NCI-H345 (cell line): ENCODE measurements at regions not wholly inside any gene's neighbourhood (a gene's known extent, or its start where the extent isn't known, plus 50 kb on each side); places are given as distances from the start of the nearest gene placed in this dataset.
"Not testable (repeated sequence)": the region's sequence is repeated elsewhere in the genome, so short reads cannot be mapped to it uniquely, and the experiment has no call there.

Experiments
- DNase-seq: peaks from one replicate; lab custom pipeline; 2025; lab: John Stamatoyannopoulos, UW

DNA sequence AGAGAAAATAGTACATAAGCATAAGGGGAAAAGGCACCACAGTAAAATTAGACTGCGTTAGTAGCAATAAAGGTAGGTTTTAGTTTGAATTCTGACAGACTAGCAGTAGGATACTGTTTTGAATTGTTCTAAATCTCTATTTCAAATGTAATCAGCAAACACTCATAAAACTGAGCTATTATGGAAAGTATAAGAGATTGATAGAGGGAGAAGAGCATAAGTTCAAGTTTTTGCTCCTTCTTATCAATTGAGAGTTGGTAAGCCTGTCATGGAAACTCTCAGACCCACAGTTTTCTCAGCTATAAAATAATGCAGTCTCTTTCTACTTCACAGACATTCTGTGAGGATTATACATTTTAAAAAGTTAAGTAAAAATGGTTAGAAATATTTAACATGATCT is 840.2 kb upstream of the CNTN5 start:
- no peak for DNase-seq

DNA sequence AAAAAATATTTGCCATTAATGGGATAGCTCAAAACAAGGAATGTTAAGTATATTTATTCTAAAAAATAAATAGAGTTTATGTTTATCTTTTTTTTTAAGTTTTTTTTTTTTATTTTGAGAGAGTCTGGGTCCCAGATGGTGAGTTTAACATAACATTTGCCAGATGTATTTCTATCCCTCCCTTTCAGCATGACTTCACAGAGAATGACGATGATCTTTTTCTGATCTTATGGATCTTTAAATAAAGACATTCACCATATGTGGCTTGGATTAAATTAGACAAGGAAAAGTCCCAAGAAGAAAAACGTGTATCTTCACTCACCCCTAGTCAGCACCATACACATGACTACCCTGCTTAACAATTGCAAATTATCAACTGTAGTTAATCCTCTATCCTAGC is 839.8 kb upstream of the CNTN5 start:
- DNase-seq: no peak

DNA sequence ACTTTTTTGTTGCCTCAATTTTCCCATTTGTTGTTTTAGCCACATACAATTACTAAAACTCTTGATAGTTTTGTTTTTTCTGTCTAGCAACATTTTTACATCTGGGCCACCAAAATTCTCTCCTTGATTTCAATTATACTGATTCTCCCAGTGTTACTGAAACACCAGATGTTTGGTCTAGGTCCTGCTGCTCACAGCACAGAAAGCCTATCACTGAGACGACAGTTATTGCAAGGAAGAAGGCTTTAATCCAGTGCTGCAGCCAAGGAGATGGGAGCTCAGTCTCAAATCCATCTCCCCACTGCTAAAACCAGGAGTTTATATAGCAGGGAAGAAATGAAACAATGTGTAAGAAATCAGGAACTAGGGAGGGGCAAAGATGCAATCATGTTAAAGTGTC is 837.7 kb upstream of the CNTN5 start:
- DNase-seq: no peak

DNA sequence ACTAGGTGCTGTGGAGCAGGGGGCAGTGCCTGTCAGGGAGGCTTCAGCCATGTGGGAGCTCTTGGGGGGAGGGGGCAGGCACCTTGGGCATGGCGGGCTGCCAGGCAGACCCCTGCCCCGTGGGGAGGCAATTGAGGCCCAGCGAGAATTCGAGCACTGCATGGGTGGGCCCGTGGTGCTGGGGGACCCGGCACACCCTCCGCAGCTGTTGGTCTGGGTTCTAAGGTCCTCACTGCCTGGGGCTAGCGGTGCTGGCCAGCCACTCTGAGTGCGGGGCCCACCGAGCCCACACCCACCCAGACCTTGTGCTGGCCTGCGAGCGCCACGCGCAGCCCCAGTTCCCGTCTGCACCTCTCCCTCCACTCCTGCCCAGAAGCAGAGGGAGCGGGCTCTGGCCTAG is 835.5 kb upstream of the CNTN5 start:
- DNase-seq: no peak

DNA sequence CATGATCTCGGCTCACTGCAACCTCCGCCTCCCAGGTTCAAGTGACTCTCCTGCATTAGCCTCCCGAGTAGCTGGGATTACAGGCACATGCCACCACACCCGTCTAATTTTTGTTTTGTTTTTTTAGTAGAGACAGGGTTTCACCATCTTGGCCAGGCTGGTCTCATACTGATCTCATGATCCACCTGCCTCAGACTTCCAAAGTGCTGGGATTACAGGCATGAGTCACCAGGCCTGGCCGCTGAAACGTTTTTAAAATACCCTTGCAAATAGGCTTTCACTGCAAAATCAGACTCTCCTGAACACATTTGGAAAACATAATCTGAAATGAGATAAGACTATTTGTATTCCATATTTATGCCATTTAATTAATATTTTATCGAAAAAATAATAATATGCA is 826.1 kb upstream of the CNTN5 start:
- no peak for DNase-seq

DNA sequence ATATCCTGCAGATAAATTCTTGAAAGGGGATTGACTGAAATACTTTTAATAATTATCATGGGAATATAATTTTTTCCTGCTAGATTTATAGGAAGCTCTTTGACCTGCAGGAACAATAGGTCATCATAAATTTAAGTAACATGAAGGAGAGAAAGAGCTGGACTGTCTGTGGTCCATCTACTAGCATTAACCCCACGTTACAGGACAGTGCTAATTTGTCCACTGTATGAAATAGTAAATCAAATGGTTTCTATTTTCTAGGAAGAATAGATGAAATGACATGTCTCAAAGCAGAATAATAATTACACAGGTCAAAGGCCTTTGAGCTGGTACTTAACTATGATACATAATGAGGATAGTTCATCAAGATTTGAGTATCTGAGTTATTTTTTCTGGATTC is 825.4 kb upstream of the CNTN5 start:
- DNase-seq: no peak

DNA sequence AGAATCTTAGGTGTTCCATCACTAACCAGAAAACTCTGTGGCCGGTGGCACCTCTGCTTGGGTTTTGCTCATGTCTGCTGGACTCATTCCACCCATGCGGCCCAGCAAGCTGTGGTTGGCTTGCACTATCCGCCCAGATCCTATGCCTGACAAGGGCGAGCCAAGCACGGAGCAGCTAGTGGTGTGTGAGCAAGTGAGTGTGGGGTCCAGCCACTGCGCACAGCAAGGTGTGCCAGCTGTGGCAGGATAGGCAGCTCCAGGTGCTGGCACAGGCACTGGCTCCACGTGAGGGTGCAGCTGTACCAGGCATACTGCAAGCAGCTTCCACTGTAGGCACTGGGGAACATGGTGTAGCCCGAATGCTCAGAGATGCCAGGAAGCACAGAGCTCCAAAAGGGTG is 813.7 kb upstream of the CNTN5 start:
- no peak for DNase-seq

DNA sequence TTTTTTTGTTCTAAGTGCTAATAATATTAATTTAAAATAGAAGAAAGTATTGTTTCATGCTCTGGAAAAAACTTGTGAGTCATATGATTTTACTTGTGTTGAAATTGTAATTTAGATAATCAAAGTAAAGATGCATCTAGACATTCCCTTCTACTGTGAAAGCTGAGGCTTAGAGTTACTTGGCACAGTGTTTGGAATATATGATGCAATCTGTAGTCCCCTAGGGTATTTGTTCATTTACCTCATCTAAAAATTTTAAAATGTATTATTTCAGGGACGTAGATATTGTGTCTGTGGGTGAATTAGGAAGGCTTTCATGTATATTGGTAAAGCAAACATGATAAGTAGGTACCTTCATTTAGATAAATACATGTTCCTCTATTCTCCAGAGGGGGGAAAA is 793.5 kb upstream of the CNTN5 start:
- DNase-seq: no peak

DNA sequence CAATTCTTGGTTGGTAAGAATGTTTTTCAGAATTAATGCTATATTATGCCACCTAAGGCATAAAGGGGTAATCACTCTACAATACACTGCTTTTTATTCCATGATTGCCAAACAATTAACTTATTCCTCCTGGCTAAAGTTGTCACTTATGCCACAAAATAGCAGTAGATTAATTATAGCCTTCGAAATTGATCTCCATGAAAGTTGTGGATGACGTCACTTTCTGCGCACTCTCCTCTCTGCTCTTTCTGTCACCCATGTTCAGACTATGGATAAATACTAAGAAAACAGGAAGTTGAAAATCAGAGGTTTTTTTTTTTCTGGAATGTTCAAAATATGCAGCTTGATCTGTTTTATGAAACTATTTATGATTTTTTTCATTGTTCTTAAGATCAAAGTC is 790.1 kb upstream of the CNTN5 start:
- no peak for DNase-seq

DNA sequence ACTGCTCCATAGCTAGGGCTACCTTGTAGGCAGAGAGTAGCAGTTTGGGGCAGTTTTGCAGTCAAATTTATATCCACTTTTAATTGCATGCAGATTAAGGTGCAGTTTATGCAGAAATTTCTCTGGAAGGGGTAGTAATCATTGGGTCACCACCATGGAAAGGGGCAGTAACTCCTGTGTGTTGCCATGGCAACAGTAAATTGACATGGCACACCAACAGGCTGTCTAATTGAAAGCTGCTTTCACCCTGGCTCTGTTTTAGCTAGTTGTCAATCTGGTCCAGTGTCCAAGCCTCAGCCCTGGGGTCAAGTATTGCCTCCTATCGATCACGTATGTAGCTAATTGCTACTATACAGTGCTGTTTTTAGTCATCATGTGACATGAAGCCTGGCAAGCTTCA is 786.1 kb upstream of the CNTN5 start:
- no peak for DNase-seq

DNA sequence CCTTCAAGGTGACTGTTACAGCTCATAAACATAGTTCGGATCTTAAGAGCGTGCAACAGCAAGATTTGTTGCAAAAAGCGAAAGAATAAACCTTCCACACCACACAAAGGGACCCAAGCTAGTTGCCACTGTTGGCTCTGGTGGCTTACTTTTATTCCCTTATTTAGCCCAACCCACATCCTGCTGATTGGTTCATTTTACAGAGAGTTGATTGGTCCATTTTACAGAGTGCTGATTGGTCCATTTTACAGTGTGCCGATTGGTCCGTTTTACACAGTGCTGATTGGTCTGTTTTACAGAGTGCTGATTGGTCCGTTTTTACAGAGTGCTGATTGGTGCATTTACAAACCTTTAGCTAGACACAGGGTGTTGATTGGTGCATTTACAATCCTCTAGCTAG is 776.9 kb upstream of the CNTN5 start:
- DNase-seq: no peak

DNA sequence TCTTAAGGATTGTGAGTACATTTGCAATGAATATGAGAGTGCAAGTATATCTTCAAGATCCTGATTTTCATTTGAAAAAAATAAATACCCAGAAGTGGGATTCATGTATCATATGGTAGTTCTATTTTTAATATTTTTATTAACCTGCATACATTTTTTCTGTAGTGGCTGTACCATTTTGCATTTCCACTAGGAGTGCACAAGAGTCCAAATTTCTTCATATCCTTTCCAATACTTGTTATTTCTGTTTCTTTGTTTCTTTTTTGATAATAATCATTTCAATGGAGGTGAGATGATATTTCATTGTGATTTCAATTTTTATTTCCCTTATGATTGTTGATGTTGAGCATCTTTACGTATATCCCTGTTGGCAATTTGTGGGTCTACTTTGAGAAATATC is 759.8 kb upstream of the CNTN5 start:
- DNase-seq: no peak

DNA sequence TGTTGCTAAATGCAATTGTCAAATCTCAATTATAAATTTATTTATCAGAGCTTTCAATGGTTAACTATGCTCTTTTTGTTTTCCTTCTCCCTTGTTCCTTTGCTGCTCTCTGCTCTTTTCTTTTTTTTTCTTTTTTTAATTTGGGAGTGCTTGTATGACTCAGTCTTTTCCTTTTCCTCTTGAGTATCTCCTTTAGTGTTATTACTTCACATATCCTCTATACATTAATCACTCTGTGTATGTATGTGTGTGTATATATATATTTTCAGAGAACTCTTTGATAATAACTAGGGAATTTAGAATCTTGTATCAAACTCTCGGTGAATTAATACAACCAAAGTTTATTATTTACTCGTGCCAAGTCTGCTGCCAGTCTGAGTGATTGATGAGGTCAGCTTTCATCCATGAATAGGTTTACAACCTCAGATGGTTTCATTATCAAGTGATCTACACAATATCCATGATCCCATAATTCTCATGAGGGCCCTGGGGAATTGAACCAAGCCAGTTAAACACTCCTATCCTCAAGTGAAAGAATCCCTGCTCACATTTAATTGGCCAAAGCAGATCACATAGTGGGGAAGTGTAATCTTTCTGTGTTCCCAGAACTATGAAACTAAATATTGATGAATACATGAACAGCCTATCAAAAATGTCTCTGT is 743.4 kb upstream of the CNTN5 start:
- DNase-seq: peak; percentile 1

DNA sequence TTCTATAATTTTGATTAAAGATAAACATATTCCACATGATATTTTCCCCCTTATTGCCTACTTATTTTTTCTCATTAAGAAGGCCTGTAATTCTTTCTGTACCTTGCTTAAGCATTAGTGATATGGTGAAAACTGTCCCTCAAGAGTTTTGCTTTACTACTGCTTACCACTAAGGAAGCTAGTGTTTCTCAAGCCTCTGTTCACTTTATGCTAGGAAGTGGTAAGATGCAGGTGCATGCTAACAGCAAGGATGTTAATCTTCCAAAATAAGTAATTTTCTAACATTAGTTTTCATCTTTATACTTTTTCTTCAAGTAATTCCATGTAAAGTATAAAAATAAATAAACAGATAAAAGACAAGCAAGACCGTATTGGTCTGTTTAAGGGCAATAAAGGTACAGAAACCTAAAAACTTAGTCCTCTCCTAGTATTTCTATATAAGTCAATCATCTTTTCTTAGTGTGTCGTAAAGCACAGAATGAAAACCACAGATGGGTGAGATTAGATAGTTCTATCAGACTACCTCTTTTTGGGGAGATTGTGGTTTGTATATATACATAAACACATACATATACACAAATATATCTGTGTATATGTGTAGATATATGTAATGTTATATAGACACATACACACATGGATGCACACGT is 731.0 kb upstream of the CNTN5 start:
- DNase-seq: no peak

DNA sequence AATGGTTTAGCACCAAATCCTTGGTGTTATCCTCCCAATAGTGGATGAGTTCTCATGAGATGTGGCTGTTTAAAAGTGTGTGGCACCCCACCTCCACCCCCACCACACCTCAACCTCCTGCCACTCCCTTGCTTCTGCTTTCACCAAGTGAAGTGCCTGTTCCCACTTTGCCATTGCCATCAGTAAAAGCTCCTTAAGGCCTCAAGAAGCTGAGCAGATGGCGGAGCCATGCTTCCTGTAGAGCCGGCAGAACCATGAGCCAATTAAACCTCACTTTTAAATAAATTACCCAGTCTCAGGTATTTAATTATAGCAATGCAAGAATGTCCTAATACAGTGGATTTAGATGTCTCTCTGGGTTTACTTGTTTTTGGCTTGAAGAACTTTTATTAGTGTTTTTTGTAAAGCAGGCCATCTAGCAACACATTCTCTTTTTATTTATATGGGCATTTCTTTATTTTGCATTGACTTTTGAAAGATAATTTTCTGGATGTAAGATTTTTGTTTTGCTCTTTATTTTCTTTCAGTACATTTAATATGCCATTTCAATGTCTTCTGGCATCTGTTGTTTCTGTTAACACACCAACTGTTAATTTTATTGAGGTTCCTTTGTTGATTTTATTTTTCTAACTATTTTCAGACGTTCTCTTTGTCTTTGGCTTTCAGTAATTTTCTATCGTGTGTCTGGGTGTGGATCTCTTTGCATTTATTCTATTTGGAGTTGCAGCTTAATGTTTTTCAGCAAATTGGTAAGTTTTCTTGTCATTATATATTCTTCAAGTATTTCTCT is 724.5 kb upstream of the CNTN5 start:
- no peak for DNase-seq

DNA sequence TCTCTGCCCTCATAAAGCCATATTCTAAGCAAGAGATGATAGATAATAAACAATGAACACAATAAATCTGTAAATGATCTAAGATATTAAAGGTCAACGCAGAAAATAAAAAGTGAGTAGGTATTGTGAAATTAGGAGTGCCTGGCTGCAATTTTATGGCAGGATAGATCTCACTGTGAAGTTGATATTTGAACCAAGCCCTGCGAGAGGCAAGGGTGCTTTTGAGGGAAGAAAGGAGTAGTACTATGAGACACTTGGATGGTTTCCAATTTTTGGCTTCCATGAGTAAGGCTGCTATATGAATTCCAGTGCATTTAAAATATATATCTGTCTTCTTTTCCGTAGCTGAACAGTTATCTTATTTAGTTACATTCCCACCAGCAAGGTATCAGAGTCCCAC is 720.0 kb upstream of the CNTN5 start:
- peak; percentile 2 for DNase-seq

DNA sequence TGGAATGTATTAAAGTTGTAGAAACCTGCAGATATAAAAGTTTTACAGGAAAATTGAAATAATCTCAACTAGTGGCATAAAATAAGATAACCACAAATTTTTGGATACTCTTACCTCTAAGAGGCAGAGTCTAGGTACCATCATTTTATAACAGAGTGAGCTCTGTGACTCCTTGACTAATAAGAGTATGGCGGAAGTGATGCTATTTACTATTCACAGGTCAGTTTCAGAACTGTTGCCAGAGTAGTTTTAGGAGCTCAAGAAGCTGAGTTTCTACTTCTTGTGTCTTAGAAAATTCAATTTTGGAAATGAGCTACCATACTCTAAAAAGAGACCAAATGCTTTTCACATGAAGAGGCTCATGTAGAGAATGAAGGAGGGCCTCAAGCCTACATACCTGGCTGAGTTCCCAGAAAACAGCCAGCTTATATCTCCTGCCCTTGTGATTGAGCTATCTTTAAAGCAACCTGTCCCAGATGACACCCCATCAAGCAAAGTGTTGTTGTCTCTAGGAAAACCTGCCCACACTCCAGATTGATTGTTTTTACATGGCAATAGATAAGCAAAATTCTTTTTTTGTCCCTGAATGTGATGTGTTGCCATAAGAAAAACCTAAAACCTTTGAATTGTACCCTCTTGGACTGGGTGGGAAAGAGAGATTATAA is 712.8 kb upstream of the CNTN5 start:
- peak; percentile 71 for DNase-seq

DNA sequence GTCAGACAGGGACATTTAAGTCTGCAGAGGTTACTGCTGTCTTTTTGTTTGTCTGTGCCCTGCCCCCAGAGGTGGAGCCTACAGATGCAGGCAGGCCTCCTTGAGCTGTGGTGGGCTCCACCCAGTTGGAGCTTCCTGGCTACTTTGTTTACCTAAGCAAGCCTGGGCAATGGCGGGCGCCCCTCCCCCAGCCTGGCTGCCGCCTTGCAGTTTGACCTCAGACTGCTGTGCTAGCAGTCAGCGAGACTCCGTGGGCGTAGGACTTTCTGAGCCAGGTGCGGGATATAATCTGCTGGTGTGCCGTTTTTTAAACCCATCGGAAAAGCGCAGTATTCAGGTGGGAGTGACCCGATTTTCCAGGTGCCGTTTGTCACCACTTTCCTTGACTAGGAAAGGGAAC is 690.4 kb upstream of the CNTN5 start:
- DNase-seq: not testable (repeated sequence)

DNA sequence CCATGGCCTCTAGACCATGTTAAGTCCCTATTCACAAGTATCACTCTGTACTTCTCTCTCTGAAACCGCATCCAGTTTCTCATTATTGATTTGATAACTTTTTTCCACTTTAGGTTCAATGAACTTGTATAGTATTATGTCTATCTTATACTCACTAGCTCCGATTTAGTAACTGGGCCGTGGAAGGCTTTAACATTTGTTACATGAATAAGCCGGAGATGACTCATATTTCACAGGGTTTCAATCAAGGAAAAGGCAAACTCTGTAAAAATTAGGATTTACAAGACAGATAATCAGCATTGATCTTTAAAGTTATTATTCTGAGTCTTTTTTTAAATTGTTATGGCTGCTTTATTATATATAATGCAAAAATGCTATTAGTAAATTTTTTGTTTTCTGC is 662.2 kb upstream of the CNTN5 start:
- no peak for DNase-seq

DNA sequence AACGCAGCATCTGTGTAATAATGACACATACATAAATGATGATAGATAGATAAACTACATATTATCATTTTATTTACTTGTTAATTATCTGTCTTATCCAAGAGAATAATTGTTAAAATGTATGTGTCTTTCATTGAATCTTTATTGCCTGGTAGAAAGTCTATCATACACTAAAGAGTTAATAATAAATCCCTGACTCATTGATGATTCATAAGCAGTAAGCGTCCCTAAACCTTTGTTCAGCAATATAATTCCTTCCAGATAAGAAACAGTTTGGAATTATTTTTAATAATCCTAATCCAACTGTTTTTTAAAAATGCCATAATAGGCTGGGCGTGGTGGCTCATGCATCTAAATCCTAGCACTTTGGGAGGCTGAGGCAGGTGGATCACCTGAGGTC is 655.6 kb upstream of the CNTN5 start:
- DNase-seq: no peak

DNA sequence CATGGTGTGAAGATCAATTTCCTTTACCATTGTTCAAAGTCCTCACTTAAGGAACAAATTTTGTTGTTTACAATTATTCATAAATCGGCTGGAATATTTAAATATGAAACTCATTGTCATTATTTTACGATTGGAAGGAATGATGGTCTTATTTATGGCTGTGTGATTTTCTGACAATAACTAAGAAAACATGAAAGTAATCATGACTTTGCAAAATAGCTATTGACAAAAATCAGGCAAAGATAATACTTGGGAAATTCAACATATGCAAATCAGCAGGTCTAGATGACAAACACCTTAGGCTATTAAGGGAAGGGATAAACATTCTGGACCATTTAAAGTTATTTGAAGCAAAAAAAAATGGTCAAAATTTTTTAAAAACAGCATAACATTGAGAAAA is 654.8 kb upstream of the CNTN5 start:
- DNase-seq: no peak

DNA sequence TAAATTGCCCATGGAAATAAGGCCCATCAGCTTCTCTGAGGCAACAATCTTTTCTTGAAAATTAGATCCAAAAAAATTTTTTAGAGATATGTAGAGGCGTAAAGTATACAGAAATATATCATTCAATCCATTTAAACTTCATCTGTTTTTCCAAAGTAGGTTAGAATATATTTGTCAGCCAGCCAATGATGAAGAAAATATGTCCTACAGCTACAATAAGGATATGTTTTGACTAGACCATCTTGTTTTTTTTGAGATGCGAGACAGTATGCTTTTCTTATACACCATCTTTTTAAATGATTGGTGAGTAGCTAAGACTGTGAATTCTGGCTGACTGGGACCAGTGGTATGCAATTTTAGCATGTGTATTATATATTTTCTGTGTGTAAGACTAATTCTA is 630.4 kb upstream of the CNTN5 start:
- DNase-seq: no peak

DNA sequence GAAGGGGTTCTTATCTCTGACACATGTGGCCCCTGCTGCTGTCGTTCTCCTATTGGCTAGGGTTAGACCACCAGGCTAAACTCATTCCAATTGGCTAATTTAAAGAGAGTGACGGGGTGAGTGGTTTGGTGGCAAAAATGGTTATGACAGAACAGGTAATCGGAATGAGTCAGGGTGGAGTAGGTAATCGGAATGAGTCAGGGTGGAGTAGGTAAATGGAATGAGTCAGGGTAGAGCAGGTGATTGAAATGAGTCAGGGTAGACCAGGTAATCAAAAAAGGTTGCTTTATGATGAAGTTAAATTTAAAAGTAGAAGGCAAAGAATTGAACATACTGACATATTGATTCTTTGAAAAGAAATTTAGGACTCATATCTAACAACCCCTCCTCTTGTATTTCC is 626.2 kb upstream of the CNTN5 start:
- not testable (repeated sequence) for DNase-seq
